Upper lobe of left lung (tissue), 4 donors: ENCODE measurements at regions not wholly inside any gene's neighbourhood (a gene's known extent, or its start where the extent isn't known, plus 50 kb on each side); places are given as distances from the start of the nearest gene placed in this dataset.

ENCODE experiments used
- EP300 ChIP-seq, 4 donors: sonication (generic); formaldehyde crosslinking; IDR thresholded peaks; one replicate each; pipeline ENCODE4 v1.5.1; 2017; ENCODE audit warnings: antibody characterized with exemption in 4 of 4, control low read depth in 2 of 4
- POLR2A ChIP-seq, 4 donors: fragments of 450-650 bp; IDR thresholded peaks; one replicate each; pipeline ENCODE4 v1.5.1; 2016 to 2017; ENCODE audit warnings: antibody characterized with exemption in 4 of 4, mild to moderate bottlenecking in 2 of 4
- TF ChIP-seq, protein P1 (sequence below), 6 experiments: fragments of 450-650 bp in 4 of 6; fragments of 200-600 bp in 2 of 6; sonication (generic) in 2 of 6; IDR thresholded peaks; one replicate each; pipeline ENCODE4 v1.5.1; 2016 to 2019; ENCODE audit warnings: antibody characterized with exemption in 6 of 6

DNA sequence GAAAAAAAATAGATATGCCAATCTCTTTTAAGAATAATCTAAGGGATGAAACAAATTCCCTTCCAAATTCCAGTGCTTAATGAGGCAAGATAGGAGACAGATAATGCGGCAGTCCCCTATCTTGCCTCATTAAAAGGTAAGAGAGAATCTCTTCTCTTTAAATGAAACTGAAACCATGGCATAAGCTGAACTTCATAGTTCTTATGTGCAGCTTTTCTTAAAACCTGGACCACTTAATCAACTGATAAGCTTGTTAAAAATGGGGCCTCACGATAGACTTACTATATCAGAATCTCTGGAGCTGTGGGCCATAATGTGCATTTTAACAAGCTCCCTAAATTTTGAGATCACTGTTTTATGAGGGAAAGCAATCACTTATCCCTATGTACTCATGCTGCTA, 79.2 kb downstream of the NIBAN1 start:
- TF ChIP-seq, protein P1, sequence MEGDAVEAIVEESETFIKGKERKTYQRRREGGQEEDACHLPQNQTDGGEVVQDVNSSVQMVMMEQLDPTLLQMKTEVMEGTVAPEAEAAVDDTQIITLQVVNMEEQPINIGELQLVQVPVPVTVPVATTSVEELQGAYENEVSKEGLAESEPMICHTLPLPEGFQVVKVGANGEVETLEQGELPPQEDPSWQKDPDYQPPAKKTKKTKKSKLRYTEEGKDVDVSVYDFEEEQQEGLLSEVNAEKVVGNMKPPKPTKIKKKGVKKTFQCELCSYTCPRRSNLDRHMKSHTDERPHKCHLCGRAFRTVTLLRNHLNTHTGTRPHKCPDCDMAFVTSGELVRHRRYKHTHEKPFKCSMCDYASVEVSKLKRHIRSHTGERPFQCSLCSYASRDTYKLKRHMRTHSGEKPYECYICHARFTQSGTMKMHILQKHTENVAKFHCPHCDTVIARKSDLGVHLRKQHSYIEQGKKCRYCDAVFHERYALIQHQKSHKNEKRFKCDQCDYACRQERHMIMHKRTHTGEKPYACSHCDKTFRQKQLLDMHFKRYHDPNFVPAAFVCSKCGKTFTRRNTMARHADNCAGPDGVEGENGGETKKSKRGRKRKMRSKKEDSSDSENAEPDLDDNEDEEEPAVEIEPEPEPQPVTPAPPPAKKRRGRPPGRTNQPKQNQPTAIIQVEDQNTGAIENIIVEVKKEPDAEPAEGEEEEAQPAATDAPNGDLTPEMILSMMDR (IDR thresholded peaks at IDR 0.05) = no peak
- TF ChIP-seq POLR2A (IDR thresholded peaks at IDR 0.05) (no peak), EP300 (IDR thresholded peaks at IDR 0.05) (no peak)
